ENCODE measurements at regions not wholly inside any gene's neighbourhood (a gene's known extent, or its start where the extent isn't known, plus 50 kb on each side); places are given as distances from the start of the nearest gene placed in this dataset.
"Not testable (repeated sequence)": the region's sequence is repeated elsewhere in the genome, so short reads cannot be mapped to it uniquely, and the experiment has no call there.

DNA sequence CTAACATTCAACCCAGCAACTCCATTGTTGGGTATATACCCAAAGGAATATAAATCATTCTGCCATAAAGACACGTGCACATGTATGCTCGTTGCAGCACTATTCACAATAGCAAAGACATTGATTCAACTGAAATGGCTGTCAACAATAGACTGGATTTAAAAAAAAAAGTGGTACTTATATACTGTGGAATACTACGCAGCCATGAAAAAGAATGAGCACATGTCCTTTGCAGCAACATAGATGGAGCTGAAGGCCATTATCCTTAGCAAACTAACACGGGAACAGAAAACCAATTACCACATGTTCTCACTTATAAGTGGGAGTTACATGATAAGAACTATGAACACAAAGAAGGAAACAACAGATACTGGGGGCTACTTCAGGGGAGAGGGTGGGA is 74.0 kb upstream of the FMNL2 start:
- no peak overlapping the region for H3K27ac ChIP-seq (ENCODE audit: low read depth, low read length)

DNA sequence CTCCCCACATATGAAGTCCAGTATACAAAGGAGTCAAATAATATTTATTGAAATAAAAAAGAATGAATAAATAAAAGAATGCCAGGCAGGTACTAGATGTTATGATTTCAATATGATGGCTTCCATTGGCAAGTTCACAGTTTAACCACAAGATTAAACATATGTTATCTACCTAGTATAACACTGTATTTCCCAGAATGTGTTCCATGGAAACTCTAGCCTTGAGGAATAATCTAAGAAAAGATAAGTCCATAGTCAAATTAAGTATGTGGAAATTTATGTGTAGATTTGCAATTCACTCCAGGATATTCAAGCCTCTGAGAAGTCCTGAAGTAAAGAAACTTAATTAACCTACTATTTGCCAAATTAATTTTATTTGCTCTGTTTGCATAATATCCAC is 71.1 kb upstream of the FMNL2 start:
- Histone ChIP-seq H3K27me3 (ENCODE audit: control insufficient read depth in 5 of 5, insufficient read depth in 4 of 5, low read length in 5 of 5) (no peaks in the 10 kb centered on the region), H3K9ac (ENCODE audit: low read length in 5 of 5) (no peak overlapping the region), H3K36me3 (ENCODE audit: control insufficient read depth in 5 of 5, insufficient read depth in 5 of 5, low read length in 5 of 5) (no peaks in the 10 kb centered on the region), H3K4me1 (ENCODE audit: control insufficient read depth in 5 of 5, insufficient read depth in 5 of 5, low read length in 5 of 5) (no peaks in the 10 kb centered on the region), H3K27ac (ENCODE audit: low read depth, low read length) (no peak overlapping the region), H3K4me3 (ENCODE audit: low read depth in 1 of 5, low read length in 5 of 5) (no peak overlapping the region), H3K9me3 (ENCODE audit: control insufficient read depth in 5 of 5, low read length in 5 of 5) (peaks cover 0 to 6% (median 0%) of the 10 kb centered on the region in 5 donors)

More for the DNA sequence above, 74.0 kb upstream of the FMNL2 start:
- Histone ChIP-seq H3K9me3 (ENCODE audit: control insufficient read depth in 5 of 5, low read length in 5 of 5) (no peaks in the 10 kb centered on the region), H3K36me3 (ENCODE audit: control insufficient read depth in 5 of 5, insufficient read depth in 5 of 5, low read length in 5 of 5) (no peaks in the 10 kb centered on the region), H3K4me3 (ENCODE audit: low read depth in 1 of 5, low read length in 5 of 5) (no peak overlapping the region), H3K9ac (ENCODE audit: low read length in 5 of 5) (no peak overlapping the region), H3K27me3 (ENCODE audit: control insufficient read depth in 5 of 5, insufficient read depth in 4 of 5, low read length in 5 of 5) (no peaks in the 10 kb centered on the region), H3K4me1 (ENCODE audit: control insufficient read depth in 5 of 5, insufficient read depth in 5 of 5, low read length in 5 of 5) (no peaks in the 10 kb centered on the region)

DNA sequence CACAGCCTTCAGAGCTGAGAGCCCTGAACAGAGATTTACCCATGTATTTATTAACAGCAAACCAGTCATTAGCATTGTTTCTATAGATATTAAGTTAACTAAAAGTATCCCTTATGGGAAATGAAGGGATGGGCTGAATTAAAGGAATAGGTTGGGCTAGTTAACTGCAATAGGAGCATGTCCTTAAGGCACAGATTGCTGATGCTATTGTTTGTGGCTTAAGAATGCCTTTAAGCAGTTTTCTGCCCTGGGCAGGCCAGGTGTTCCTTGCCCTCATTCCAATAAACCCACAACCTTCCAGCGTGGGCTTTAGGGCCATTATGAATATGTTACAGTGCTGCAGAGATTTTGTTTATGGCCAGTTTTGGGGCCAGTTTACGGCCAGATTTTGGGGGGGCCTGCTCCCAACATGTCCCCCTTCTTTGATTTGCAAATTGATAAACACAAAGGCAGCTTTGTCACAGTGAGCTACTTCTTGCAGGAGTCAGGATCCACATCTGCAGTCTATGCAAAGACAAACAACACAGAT is 61.2 kb upstream of the FMNL2 start:
- H3K9ac ChIP-seq (ENCODE audit: low read length in 5 of 5); H3K27me3 ChIP-seq (ENCODE audit: control insufficient read depth in 5 of 5, insufficient read depth in 4 of 5, low read length in 5 of 5); H3K4me3 ChIP-seq (ENCODE audit: low read depth in 1 of 5, low read length in 5 of 5); H3K4me1 ChIP-seq (ENCODE audit: control insufficient read depth in 5 of 5, insufficient read depth in 5 of 5, low read length in 5 of 5); H3K27ac ChIP-seq (ENCODE audit: low read depth, low read length); H3K36me3 ChIP-seq (ENCODE audit: control insufficient read depth in 5 of 5, insufficient read depth in 5 of 5, low read length in 5 of 5): not testable (repeated sequence)
- H3K9me3 ChIP-seq (ENCODE audit: control insufficient read depth in 5 of 5, low read length in 5 of 5), result peaks cover 3 to 20% (median 16%) of the 10 kb centered on the region in 5 donors

DNA sequence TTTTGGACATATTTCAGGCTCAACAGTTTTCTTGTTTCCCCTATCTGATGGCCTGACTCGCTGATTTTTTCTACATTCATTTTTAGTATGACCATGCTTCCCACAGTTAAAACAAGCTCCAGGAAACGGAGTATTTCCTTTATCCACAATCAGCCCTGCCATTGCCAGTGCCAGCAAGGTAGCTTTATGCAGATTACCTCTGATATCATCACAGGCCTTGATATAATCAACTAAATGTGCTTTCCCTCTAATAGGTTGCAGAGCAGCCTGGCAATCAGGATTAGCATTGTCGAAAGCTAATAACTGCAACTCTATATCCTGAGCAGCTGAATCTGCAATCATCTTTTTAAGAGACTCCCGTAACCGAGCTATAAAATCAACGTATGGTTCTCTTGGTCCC is 57.1 kb upstream of the FMNL2 start:
- peaks cover 3 to 20% (median 14%) of the 10 kb centered on the region in 5 donors for H3K9me3 ChIP-seq (ENCODE audit: control insufficient read depth in 5 of 5, low read length in 5 of 5)
- H3K36me3 ChIP-seq (ENCODE audit: control insufficient read depth in 5 of 5, insufficient read depth in 5 of 5, low read length in 5 of 5); H3K9ac ChIP-seq (ENCODE audit: low read length in 5 of 5); H3K27me3 ChIP-seq (ENCODE audit: control insufficient read depth in 5 of 5, insufficient read depth in 4 of 5, low read length in 5 of 5); H3K27ac ChIP-seq (ENCODE audit: low read depth, low read length); H3K4me3 ChIP-seq (ENCODE audit: low read depth in 1 of 5, low read length in 5 of 5); H3K4me1 ChIP-seq (ENCODE audit: control insufficient read depth in 5 of 5, insufficient read depth in 5 of 5, low read length in 5 of 5): not testable (repeated sequence)

DNA sequence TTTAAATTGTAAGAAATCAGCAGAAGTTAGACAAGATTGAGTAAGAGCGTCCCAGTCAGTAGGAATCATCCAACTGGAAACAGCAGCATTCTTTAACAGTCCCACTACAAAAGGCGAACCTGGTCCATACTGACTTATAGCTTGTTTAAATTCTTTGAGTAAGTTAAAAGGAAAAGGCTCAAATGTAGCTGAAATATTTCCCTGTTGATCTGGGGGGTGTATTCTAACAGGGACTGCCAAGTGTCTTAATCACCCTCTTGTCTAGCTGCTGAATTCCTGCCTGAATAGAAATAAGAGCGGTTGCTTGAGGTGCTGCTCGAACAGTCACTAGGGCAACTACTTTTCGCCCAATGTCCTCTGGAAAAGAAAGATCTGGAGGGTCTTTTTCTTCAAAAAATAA is 56.4 kb upstream of the FMNL2 start:
- Histone ChIP-seq H3K9me3 (ENCODE audit: control insufficient read depth in 5 of 5, low read length in 5 of 5) (peaks cover 0 to 14% (median 8%) of the 10 kb centered on the region in 5 donors), H3K36me3 (ENCODE audit: control insufficient read depth in 5 of 5, insufficient read depth in 5 of 5, low read length in 5 of 5) (no peaks in the 10 kb centered on the region), H3K27ac (ENCODE audit: low read depth, low read length) (no peak overlapping the region), H3K27me3 (ENCODE audit: control insufficient read depth in 5 of 5, insufficient read depth in 4 of 5, low read length in 5 of 5) (no peaks in the 10 kb centered on the region), H3K9ac (ENCODE audit: low read length in 5 of 5) (no peak overlapping the region), H3K4me3 (ENCODE audit: low read depth in 1 of 5, low read length in 5 of 5) (no peak overlapping the region), H3K4me1 (ENCODE audit: control insufficient read depth in 5 of 5, insufficient read depth in 5 of 5, low read length in 5 of 5) (no peaks in the 10 kb centered on the region)

DNA sequence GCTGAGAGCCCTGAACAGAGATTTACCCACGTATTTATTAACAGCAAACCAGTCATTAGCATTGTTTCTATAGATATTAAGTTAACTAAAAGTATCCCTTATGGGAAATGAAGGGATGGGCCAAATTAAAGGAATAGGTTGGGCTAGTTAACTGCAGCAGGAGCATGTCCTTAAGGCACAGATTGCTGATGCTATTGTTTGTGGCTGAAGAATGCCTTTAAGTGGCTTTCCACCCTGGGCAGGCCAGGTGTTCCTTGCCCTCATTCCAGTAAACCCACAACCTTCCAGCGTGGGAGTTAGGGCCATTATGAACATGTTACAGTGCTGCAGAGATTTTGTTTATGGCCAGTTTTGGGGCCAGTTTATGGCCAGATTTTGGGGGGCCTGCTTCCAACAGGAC is 55.6 kb upstream of the FMNL2 start:
- not testable (repeated sequence) for H3K36me3 ChIP-seq (ENCODE audit: control insufficient read depth in 5 of 5, insufficient read depth in 5 of 5, low read length in 5 of 5); H3K27ac ChIP-seq (ENCODE audit: low read depth, low read length); H3K9me3 ChIP-seq (ENCODE audit: control insufficient read depth in 5 of 5, low read length in 5 of 5); H3K27me3 ChIP-seq (ENCODE audit: control insufficient read depth in 5 of 5, insufficient read depth in 4 of 5, low read length in 5 of 5); H3K9ac ChIP-seq (ENCODE audit: low read length in 5 of 5); H3K4me1 ChIP-seq (ENCODE audit: control insufficient read depth in 5 of 5, insufficient read depth in 5 of 5, low read length in 5 of 5); H3K4me3 ChIP-seq (ENCODE audit: low read depth in 1 of 5, low read length in 5 of 5)

DNA sequence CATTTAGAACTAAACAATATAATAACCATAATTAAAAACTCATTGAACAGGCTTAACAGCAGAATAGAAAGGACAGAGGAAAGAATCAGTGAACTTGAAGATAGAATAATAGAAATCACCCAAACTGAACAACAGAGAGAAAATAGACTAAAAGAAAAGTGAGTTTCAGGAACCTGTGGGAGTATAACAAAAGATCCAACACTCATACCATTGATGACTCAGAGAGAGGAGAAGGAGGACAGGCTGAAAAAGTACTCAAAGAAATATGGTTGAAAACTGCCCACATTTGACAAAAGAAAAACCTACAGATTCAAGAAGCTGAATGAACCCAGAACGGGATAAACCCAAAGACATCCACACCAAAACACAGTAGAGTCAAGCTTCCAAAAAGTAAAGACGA is 54.2 kb upstream of the FMNL2 start:
- Histone ChIP-seq H3K9me3 (ENCODE audit: control insufficient read depth in 5 of 5, low read length in 5 of 5) (no peaks in the 10 kb centered on the region), H3K4me1 (ENCODE audit: control insufficient read depth in 5 of 5, insufficient read depth in 5 of 5, low read length in 5 of 5) (peaks cover 0 to 13% (median 9%) of the 10 kb centered on the region in 5 donors), H3K27me3 (ENCODE audit: control insufficient read depth in 5 of 5, insufficient read depth in 4 of 5, low read length in 5 of 5) (no peaks in the 10 kb centered on the region), H3K9ac (ENCODE audit: low read length in 5 of 5) (no peak overlapping the region), H3K4me3 (ENCODE audit: low read depth in 1 of 5, low read length in 5 of 5) (no peak overlapping the region), H3K36me3 (ENCODE audit: control insufficient read depth in 5 of 5, insufficient read depth in 5 of 5, low read length in 5 of 5) (no peaks in the 10 kb centered on the region), H3K27ac (ENCODE audit: low read depth, low read length) (no peak overlapping the region)

DNA sequence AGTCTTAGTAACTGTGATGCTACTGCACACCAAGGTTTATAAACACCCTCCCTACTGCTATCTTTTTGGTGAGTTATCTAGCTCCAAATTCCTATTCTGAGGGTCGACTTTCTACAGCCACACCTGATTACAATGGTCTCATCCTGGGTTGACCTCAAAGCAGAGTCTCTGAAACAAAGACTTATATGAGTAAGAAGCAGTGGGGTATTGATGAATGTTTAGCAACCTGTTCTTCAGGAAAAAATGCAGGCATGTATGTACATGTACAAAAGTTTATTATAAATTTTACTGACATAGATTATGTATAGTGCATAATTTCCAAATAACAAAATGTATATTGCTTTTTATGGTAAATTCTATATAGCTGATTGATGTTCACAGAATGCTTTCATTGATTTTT is 51.6 kb upstream of the FMNL2 start:
- no peaks in the 10 kb centered on the region for H3K27me3 ChIP-seq (ENCODE audit: control insufficient read depth in 5 of 5, insufficient read depth in 4 of 5, low read length in 5 of 5)
- no peak overlapping the region for H3K27ac ChIP-seq (ENCODE audit: low read depth, low read length)
- peaks cover 0 to 13% (median 9%) of the 10 kb centered on the region in 5 donors for H3K4me1 ChIP-seq (ENCODE audit: control insufficient read depth in 5 of 5, insufficient read depth in 5 of 5, low read length in 5 of 5)
- H3K4me3 ChIP-seq (ENCODE audit: low read depth in 1 of 5, low read length in 5 of 5), result no peak overlapping the region
- H3K9ac ChIP-seq (ENCODE audit: low read length in 5 of 5), result no peak overlapping the region
- no peaks in the 10 kb centered on the region for H3K36me3 ChIP-seq (ENCODE audit: control insufficient read depth in 5 of 5, insufficient read depth in 5 of 5, low read length in 5 of 5)
- H3K9me3 ChIP-seq (ENCODE audit: control insufficient read depth in 5 of 5, low read length in 5 of 5), result no peaks in the 10 kb centered on the region

DNA sequence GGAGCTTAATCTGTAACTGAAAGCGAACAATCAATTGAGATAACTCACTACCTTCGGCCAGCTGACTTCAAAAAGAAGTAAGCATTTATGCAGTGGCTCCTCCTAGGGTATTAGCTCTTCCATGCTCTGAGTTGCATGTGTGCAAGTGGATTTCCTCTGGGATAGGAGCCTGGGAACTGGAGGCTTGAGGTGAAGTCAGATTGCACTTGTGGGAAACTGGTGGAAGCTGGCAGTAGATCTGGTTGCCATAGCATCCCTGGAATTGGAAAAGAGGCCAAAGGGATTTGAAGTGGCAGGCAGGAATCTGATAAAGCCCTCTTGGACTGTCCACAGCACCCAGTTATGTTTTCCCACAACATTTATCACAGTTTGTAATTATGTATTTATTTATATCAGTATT is 50.6 kb upstream of the FMNL2 start:
- Histone ChIP-seq H3K4me1 (ENCODE audit: control insufficient read depth in 5 of 5, insufficient read depth in 5 of 5, low read length in 5 of 5) (peaks cover 0 to 13% (median 9%) of the 10 kb centered on the region in 5 donors), H3K4me3 (ENCODE audit: low read depth in 1 of 5, low read length in 5 of 5) (no peak overlapping the region), H3K27ac (ENCODE audit: low read depth, low read length) (no peak overlapping the region), H3K27me3 (ENCODE audit: control insufficient read depth in 5 of 5, insufficient read depth in 4 of 5, low read length in 5 of 5) (no peaks in the 10 kb centered on the region), H3K9me3 (ENCODE audit: control insufficient read depth in 5 of 5, low read length in 5 of 5) (no peaks in the 10 kb centered on the region), H3K36me3 (ENCODE audit: control insufficient read depth in 5 of 5, insufficient read depth in 5 of 5, low read length in 5 of 5) (no peaks in the 10 kb centered on the region), H3K9ac (ENCODE audit: low read length in 5 of 5) (no peak overlapping the region)

Data from subcutaneous abdominal adipose tissue (tissue), 5 donors.